HepG2 (cell line): ENCODE measurements at regions not wholly inside any gene's neighbourhood (a gene's known extent, or its start where the extent isn't known, plus 50 kb on each side); places are given as distances from the start of the nearest gene placed in this dataset.

Source experiments
- DRAP1 ChIP-seq: IDR thresholded peaks from 2 replicates; pipeline ENCODE4 v1.6.1; 2016; ENCODE audit warnings: missing genetic modification reagents, missing compliant biosample characterization
- ETV5 ChIP-seq: IDR thresholded peaks from 2 replicates; pipeline ENCODE4 v1.6.1; 2018; ENCODE audit warnings: missing biosample characterization, missing genetic modification reagents, inconsistent platforms, borderline replicate concordance
- HNF4A ChIP-seq: sonication (generic); formaldehyde crosslinking; IDR thresholded peaks from 2 replicates; pipeline ENCODE4 v1.4.0; 2020; ENCODE audit warnings: missing genetic modification reagents
- MIER2 ChIP-seq: IDR thresholded peaks from 2 replicates; pipeline ENCODE4 v1.6.1; 2016; ENCODE audit warnings: missing biosample characterization, missing genetic modification reagents
- MYNN ChIP-seq: sonication (generic); formaldehyde crosslinking; IDR thresholded peaks from 2 replicates; pipeline ENCODE4 v1.4.0; 2020; ENCODE audit warnings: mild to moderate bottlenecking, low read depth, missing genetic modification reagents
- NCOA5 ChIP-seq: sonication (generic); formaldehyde crosslinking; IDR thresholded peaks from 2 replicates; pipeline ENCODE4 v1.4.0; 2020; ENCODE audit warnings: missing genetic modification reagents
- NR2C2 ChIP-seq: sonication (generic); formaldehyde crosslinking; IDR thresholded peaks from 2 replicates; pipeline ENCODE4 v1.4.0; 2020; ENCODE audit warnings: missing genetic modification reagents, mild to moderate bottlenecking, moderate library complexity, borderline replicate concordance
- RERE ChIP-seq: IDR thresholded peaks from 2 replicates; pipeline ENCODE4 v1.6.1; 2016; ENCODE audit warnings: low read depth, missing genetic modification reagents, missing compliant biosample characterization
- RFX1 ChIP-seq: fragments of 450-650 bp; IDR thresholded peaks from 2 replicates; pipeline ENCODE4 v1.6.1; 2017
- SALL1 ChIP-seq: sonication (generic); formaldehyde crosslinking; IDR thresholded peaks from 2 replicates; pipeline ENCODE4 v1.8.0; 2022; ENCODE audit warnings: mild to moderate bottlenecking, missing genetic modification reagents
- SMAD1 ChIP-seq: sonication (generic); formaldehyde crosslinking; IDR thresholded peaks from 2 replicates; pipeline ENCODE4 v1.4.0; 2020; ENCODE audit warnings: missing genetic modification reagents, low read depth, mild to moderate bottlenecking, borderline replicate concordance
- SRF ChIP-seq: IDR thresholded peaks from 2 replicates; pipeline ENCODE4 v1.6.1; 2011; ENCODE audit warnings: mild to moderate bottlenecking, low read depth, low read length, moderate library complexity
- SRY ChIP-seq: sonication (generic); formaldehyde crosslinking; IDR thresholded peaks from 2 replicates; pipeline ENCODE4 v1.8.0; 2022; ENCODE audit warnings: mild to moderate bottlenecking, missing genetic modification reagents
- SSRP1 ChIP-seq: IDR thresholded peaks from 2 replicates; pipeline ENCODE4 v1.6.1; 2016; ENCODE audit warnings: control low read depth
- TBL1XR1 ChIP-seq: fragments of 150-350 bp; IDR thresholded peaks from 2 replicates; pipeline ENCODE4 v1.6.1; 2014; ENCODE audit warnings: borderline replicate concordance, low read length; ENCODE audit not compliant: partially characterized antibody
- TCF7L2 ChIP-seq: IDR thresholded peaks from 2 replicates; pipeline ENCODE4 v1.6.1; 2011; ENCODE audit warnings: mild to moderate bottlenecking, low read depth, low read length, moderate library complexity
- ZBTB8A ChIP-seq: sonication (generic); formaldehyde crosslinking; IDR thresholded peaks from 2 replicates; pipeline ENCODE4 v1.4.0; 2020; ENCODE audit warnings: mild to moderate bottlenecking, low read depth, missing genetic modification reagents, borderline replicate concordance
- ZGPAT ChIP-seq: IDR thresholded peaks from 2 replicates; pipeline ENCODE4 v1.6.1; 2016; ENCODE audit warnings: mild to moderate bottlenecking
- ZKSCAN5 ChIP-seq: sonication (generic); formaldehyde crosslinking; IDR thresholded peaks from 2 replicates; pipeline ENCODE4 v1.5.1; 2020; ENCODE audit warnings: mild to moderate bottlenecking, missing genetic modification reagents
- ZNF205 ChIP-seq: IDR thresholded peaks from 2 replicates; pipeline ENCODE4 v1.6.1; 2018; ENCODE audit warnings: missing biosample characterization, missing genetic modification reagents
- ZNF430 ChIP-seq: sonication (generic); formaldehyde crosslinking; IDR thresholded peaks from 2 replicates; pipeline ENCODE4 v1.9.0; 2021; ENCODE audit warnings: mild to moderate bottlenecking, missing genetic modification reagents
- ZNF501 ChIP-seq: sonication (generic); formaldehyde crosslinking; IDR thresholded peaks from 2 replicates; pipeline ENCODE4 v1.5.1; 2020; ENCODE audit warnings: mild to moderate bottlenecking, moderate library complexity, missing genetic modification reagents
- ZNF549 ChIP-seq: sonication (generic); formaldehyde crosslinking; IDR thresholded peaks from 2 replicates; pipeline ENCODE4 v1.5.0; 2020; ENCODE audit warnings: missing genetic modification reagents
- ZNF577 ChIP-seq: sonication (generic); formaldehyde crosslinking; IDR thresholded peaks from 2 replicates; pipeline ENCODE4 v1.4.0; 2020; ENCODE audit warnings: mild to moderate bottlenecking, low read depth, missing genetic modification reagents, borderline replicate concordance
- ZNF781 ChIP-seq: sonication (generic); formaldehyde crosslinking; IDR thresholded peaks from 2 replicates; pipeline ENCODE4 v1.5.1; 2020; ENCODE audit warnings: borderline replicate concordance, mild to moderate bottlenecking, missing genetic modification reagents; ENCODE audit errors: not compliant biosample characterization

- no peak for TF ChIP-seq SMAD1 (CRISPR knock-in tag)
- no peak for TF ChIP-seq ZNF430 (CRISPR knock-in tag)
- no peak for TF ChIP-seq TCF7L2
- TF ChIP-seq ZGPAT (CRISPR knock-in tag) = no peak
- no peak for TF ChIP-seq NCOA5 (CRISPR knock-in tag)
- TF ChIP-seq ZNF501 (CRISPR knock-in tag) = no peak
- TF ChIP-seq SSRP1 (CRISPR knock-in tag) = no peak
- TF ChIP-seq ZNF205 (CRISPR knock-in tag) = 0 out of 2 replicates have a peak, but pooled peaks have one; percentile 57
- TF ChIP-seq DRAP1 (CRISPR knock-in tag) = no peak
- 0 out of 2 replicates have a peak, but pooled peaks have one; percentile 27 for TF ChIP-seq SRY (CRISPR knock-in tag)
- peak; percentile 86; the same call in 1 of the 2 replicates for TF ChIP-seq ZBTB8A (CRISPR knock-in tag)
- no peak for TF ChIP-seq ZNF781 (CRISPR knock-in tag)
- TF ChIP-seq MIER2 (CRISPR knock-in tag) = no peak
- no peak for TF ChIP-seq TBL1XR1
- TF ChIP-seq ETV5 (CRISPR knock-in tag) = no peak
- TF ChIP-seq MYNN (CRISPR knock-in tag) = no peak
- TF ChIP-seq NR2C2 (CRISPR knock-in tag) = no peak
- TF ChIP-seq SALL1 = no peak; the same call in 1 of the 2 replicates
- TF ChIP-seq RFX1 = no peak
- TF ChIP-seq HNF4A (CRISPR knock-in tag) = no peak
- TF ChIP-seq ZNF577 (CRISPR knock-in tag) = no peak
- no peak for TF ChIP-seq SRF
- TF ChIP-seq ZNF549 = no peak
- TF ChIP-seq RERE (CRISPR knock-in tag) = no peak
- TF ChIP-seq ZKSCAN5 (CRISPR knock-in tag) = no peak
These were observed 65.8 kb upstream of the SLC8A3 start (continued) for GRCh38 chr14:70254476-70254961.
